GM18873 (cell line): ENCODE measurements at regions not wholly inside any gene's neighbourhood (a gene's known extent, or its start where the extent isn't known, plus 50 kb on each side); places are given as distances from the start of the nearest gene placed in this dataset.
"Not testable (repeated sequence)": the region's sequence is repeated elsewhere in the genome, so short reads cannot be mapped to it uniquely, and the experiment has no call there.

ENCODE experiments used
- ATAC-seq: cut with Tn5 transposase; IDR thresholded peaks from one replicate; pipeline ENCODE4 v1.9.1; 2021; ENCODE audit warnings: mild to moderate bottlenecking, moderate library complexity, moderate number of reproducible peaks; ENCODE audit not compliant: unreplicated experiment, low FRiP score

DNA sequence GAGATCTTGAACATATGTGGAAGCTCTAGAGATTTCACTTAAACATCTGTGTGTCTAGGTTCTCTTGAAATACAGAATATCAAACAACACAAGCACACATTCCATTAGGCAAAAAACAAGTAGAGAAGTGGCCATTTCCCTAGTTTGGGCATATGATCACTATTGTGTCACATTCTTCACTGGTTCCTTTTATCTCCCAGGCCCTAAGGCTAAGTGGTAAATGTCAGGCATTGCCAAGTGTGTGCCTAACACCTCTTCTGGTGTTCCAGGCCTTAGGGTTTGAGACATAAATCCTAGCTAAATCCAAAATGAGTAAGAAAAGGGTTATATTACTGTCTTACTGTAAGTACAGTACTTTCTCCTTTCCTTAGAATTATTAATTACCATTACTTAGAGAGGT is 880.1 kb downstream of the PDCD6IP start:
- no peak for ATAC-seq

DNA sequence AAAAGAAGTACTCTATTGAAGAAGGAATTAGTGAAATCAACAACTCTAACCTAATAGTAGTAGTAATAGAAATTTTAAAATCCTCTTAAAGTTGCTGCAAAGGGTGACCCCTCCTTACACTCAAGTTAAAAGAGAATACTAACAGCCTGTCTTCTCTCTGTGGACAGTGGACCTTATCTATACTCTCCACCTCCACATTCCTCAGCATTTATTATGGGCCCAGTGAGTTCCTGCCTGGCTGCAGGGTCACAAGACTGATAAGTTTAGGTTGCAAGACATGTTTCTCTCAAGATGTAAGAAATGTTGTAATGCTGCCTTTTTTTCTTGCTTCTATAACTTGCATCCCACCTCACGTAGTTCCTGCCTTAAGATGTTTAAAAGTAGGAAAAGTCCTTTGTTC is 880.6 kb downstream of the PDCD6IP start:
- not testable (repeated sequence) for ATAC-seq

DNA sequence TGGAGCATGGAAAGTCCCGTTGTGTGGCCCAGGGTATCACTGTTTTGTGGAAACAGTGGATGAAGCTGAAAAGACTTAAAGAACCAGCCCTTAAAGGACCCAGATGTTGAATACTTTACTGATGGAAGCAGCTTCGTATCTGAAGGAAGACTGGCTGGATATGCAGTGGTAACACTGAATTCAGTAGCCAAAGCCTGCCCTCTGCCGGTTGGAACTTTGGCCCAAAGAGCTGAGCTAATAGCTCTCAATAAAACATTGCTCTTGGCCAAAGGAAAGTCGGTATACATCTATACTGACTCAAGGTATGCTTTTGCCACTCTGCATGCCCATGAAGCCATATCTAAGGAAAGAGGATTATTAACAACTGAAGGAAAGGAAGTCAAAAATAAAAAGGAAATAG is 885.4 kb downstream of the PDCD6IP start:
- ATAC-seq, result no peak

DNA sequence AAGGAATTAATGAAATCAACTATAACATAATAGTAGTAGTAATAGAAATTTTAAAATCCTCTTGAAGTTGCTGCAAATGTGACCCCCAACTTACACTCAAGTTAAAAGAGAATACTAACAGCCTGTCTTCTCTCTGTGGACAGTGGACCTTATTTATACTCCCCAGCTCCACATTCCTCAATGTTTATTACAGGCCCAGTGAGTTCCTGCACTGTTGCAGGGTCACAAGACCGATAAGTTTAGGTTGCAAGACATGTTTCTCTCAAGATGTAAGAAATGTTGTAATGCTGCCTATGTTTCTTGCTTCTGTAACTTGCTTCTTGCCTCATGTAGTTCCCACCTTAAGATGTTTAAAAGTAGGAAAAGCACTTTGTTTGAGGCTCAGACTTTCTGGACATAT is 888.1 kb downstream of the PDCD6IP start:
- ATAC-seq, result no peak

DNA sequence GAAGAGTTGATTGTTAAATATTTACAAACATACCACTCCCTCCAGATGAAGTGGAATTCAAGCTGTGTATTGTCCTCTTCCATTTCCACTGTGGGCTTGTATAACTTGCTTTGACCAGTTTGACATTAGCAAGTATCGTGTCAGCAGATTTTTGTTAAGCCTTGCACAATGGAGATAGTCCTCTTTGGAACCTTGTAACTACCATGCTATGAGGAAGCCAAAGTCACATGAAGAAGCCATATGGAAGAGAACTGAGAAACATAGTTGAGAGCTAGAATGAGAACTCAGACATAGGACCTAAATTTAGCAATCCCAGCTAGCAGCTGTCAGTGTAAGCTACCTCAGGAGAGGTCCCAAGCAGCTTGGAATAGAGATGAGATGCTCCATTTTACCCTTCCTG is 889.2 kb downstream of the PDCD6IP start:
- ATAC-seq, result no peak

DNA sequence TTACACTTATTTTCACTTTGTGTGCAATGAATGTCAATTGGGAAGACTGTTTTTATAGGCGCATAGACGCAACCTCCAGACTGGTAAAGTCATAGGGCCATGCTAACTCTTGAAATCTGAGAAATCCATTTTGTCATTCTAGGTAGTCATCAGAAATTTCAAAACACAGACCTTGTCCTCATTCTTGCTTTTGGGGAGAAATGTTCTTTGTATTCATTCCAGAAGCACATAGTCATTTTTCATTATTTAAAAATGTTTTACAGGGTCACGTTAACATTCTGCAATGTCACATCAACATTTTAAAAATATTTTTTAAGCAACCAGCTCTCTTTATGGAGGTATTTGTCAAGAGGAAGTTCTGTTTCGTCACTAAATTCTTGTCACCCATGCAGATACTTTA is 898.4 kb downstream of the PDCD6IP start:
- ATAC-seq, result no peak

DNA sequence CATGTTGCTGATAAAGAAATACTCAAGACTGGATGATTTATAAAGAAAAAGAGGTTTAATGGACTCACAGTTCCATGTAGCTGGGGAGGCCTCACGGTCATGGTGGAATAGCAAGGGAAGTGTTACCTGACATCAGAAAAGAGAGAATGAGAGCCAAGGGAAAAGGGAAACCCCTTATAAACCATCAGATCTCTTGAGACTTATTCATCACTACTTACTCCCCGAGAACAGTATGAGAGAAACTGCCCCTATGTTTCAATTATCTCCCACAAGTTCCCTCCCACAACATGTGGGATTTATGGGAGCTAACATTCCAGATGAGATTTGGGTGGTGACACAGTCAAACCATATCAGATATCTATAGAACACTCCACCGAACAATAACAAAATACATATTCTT is 904.6 kb downstream of the PDCD6IP start:
- ATAC-seq, result no peak

DNA sequence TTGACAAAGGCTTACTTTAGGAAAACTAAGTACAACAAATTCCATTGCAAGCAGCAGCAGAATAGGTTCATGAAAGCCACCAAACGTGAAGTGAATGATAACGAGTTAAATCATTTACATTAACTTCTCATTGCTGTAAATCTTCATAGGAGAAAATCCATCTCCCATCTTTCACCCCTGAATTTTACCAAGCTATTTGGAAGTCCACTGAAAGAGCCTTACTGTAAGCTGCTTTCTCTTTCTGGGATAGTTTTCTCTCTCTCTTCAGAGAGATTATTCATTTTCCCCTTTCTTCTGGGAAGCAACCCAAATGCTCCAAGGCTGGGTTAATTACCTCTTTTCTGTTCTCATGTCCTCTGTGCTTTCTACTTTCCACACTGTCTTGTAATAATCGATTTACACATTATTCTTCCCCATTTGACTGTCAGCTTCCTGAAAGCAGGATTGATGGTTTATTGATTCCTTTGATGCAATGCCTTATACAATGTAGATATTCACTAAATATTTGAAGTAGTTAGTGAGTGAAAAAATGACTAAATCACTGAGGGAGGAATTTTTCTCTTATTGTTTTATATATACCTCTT is 914.3 kb upstream of the ARPP21 start:
- no peak for ATAC-seq

DNA sequence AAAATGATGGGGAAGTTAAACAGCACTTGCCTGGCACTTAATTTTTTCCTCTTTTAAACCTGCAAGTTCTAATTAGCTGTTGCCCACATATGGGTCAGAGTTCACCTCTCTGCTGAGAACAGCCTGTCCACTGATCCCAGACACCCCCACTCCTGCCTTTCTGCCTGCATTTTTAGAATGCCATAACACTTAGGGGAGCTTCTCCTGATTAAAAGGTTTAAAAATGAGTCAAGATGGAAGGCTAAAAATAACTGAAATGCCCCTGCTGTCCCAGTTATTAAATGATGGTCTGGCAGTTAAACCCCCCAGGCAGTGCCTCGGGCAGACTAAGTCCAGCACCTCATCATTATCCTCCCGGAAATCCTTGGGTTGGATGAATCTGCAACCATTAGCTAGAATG is 913.6 kb upstream of the ARPP21 start:
- ATAC-seq, result no peak

DNA sequence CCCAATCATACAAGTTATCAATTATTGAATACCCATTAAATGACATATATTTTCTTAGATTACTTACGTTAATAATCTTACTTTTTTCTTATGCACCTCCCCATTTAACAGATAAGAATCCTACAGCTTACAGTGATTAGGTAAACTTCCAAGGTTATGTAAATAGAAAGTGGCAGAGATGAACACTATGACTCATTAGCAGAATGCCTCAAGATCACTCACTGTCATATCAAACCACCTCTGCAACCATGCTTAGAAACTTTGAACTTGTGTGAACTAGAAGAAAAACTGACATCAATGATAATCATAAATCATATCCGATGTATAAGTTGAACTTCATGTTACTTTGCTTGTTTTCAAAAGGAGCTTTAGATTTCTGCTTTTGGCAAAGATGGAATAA is 911.6 kb upstream of the ARPP21 start:
- no peak for ATAC-seq

DNA sequence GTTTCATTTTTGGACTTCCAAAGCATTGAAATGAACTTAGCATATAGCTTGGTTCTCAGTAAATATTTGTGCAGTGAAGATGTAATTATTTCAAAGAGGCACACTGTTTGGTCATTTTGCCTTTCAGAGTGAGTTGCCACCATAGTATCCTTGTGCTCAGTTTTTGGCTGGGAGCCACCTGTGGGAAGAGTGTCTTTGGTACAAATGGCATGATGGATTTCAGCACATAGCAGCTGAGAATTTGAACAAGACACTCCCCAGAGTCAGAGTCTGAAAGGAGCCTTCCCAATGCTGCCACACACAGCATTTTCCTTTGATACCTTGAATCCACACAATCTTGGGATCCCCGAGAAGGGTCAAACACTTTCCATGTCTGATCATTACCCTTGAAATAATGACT is 897.2 kb upstream of the ARPP21 start:
- no peak for ATAC-seq

DNA sequence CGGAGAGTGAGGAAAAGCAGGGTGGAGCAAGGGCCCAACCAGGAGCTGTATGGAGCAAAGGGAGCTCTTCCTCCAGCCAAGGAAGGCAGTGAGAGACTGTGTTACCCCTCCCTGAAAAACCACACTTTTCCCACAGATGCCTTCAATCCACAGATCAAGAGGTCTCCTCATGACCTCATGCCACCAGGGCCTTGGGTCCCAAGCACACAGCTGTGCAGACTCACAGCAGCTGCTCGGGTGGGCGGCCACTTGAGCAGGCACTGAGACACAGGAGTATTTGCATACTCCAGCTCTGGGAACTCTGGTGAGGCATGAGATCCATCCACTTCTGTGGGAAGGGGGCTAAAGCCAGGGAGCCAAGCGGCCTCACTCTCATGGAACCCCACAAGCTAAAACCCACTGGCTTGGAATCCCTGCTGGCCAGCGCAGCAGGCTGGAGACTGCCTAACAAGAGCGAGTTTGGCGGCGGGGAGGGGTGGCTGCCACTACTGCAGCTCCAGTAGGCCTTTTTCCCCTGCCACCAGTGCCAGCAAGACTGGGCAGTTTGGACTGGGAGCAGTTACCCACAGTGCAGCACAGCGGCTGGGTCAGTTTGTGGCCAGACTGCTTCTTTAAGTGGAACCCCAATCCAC is 880.6 kb upstream of the ARPP21 start:
- ATAC-seq, result no peak

DNA sequence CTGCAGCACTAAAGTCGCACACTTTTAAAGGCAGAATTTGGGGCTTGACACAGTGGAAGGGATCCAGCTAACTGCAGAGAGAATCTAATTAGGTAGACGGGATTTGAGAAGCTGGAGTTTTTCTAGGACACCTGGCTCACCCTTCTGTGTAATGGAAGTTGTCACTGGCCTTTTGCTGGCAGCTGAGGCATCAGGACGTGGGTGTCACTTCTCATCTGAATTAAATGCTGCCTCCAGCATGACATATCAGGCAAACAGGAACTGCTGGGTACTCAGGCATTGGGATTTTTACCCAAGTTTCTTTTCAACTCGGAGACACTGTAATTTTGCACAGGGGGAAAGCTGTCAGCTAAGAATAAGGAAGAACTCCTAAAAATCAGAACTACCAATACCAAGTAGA is 861.9 kb upstream of the ARPP21 start:
- ATAC-seq, result no peak

DNA sequence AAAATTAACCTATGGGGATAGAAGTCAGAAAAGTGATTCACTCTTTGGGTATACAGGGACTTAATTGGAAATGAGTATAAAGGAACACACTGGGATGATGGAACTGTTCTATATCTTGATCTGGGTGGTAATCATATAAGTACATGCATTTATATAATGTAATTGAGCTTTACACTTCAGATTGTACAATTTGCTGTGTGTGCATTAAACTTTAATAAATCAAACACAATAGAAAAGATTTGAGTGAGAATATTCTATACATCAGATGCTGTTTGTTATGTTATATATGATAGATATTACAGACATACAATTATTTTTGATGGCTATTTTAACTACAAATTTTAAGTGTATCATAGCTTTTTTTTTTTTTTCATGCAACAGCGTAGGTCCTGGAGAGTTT is 860.2 kb upstream of the ARPP21 start:
- no peak for ATAC-seq

DNA sequence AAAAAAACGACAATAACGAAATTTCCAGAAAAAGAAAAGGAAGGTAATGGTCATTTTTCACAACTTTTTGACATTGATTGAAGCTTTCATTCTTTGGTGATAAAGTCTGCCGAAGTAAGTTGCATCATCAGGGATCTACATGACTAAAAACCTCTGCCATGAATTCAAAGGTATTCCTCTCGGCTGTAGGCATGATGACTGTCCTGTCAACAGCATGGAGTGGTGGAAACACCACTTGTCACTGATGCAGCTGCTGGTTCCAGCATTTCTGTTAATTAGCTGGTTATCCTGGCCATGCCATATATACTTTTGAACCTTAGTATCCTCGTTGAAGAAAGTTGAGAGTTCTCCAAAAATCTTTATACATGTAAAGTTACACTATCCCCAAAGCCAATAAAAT is 859.0 kb upstream of the ARPP21 start:
- ATAC-seq, result no peak

DNA sequence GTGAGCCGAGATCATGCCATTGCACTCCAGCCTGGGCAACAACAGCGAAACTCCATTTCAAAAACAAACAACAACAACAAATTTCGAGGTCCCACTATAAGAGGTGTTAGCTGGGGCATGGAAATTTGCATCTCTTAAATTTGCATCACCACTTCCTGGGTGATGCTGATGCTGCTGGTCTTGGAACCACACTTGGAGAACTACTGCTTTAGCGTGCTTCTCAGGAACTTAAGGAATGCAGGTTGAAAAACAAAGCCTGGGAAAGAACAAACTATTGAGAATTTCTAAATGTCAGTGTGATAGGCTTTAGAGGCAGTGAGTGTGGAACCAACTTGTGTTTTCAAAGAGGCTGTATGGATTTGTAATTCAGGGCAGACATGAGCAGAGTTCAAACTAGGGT is 858.4 kb upstream of the ARPP21 start:
- ATAC-seq, result no peak

DNA sequence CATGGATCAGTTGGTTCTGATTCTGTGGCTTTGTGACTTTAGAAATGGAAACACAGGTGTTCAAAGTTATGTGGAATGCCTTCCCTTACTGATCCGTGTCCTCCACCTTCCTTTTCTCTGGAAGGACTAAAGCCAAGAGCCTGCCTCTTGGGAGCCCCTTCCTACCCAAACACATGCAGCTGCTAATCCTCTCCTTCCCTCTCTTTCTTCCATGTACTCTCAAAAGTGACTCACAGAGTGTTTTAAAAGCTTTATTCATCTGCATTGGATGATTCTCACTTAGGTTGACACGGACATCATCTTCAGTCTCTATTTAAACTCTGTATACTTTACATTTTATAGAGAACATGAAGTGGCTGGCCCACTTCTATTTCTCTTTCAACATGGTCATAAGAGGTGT is 856.5 kb upstream of the ARPP21 start:
- no peak for ATAC-seq

DNA sequence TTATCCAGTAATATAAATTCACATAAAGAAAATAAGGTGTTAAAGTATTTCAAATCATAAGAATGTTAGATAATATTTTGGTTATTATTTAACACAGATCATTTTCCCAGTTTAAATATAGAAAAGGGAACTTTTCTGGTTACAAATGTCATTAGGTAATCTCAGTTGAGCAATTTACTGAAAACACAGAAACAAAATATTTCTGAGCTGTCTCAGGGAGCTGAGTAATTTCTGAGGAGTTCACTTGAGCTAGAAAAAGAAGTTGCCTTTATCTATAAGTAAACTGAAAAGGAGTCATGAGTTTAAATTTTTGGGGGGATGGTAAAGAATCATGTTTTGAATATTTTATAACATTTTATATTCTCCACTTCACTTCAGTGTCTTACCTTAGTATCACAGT is 855.4 kb upstream of the ARPP21 start:
- no peak for ATAC-seq

DNA sequence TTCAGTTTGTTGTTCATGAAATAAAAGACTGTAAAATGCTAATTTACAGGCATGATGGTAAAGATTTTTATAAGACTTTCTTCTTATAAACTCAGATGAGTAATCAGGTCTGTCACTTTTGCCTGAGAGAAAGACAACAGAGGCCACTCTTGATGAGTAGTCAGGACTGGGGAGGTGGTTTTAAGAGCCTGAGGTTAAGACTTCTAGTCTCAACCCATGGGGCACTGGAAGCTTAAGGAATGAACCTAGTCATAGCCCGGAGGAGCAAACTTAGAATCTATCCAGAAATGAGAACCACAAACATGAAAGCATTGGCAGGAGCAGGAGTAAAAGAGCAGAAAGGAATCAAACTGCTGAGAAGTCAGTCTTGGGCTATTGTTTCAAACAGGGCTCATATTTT is 846.3 kb upstream of the ARPP21 start:
- no peak for ATAC-seq

DNA sequence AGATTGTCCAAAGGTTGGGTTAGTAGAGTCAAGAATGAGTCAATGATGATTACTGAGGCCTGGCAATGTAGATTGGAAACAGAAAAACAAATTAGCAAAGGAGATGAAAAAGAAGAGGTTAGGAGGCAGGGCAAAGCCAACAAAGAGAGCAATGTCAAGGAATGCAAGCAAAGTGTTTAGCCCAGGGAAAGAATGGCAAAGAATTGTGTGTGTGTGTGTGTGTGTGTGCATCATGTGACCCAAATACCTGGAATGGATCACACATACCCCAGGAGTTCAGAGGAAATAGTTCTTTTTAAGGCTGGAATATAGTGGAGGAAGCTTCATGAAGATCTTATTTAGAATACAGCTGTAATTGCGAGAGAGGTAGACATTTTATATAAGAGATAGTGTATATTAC is 831.7 kb upstream of the ARPP21 start:
- ATAC-seq, result no peak

DNA sequence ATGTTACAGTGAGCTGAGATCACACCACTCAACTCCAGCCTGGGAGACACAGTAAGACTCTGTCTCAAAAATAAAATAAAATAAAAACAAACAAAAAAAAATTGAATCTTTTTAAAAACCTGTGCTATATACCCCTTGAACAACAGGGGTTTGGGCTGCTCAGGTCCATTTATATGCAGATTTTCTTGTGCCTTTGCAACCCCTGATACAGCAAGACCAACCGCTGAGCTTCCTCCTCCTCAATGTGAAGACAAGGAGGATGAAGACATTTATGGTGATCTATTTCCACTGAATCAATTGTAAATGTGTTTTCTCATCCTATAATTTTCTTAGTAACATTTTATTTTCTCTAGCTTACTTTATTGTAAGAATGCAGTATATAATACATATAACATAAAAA is 831.0 kb upstream of the ARPP21 start:
- no peak for ATAC-seq

DNA sequence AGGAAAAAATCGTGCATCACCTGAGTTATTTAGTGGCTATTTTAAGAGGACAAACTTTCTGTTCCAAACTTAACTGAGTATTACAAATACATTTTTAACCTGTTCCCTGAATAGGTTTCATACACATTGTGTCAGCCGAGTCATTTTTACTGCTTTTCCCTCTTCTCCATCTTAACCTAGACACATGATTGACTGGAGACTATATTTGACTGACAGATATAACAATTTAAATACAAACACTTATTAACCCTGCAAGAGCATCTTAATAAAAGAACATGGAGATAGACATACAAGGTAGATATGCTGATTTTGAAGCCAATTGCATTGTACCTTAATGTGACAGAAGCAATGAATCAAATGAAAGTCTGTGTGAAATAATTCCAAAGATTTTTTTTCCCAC is 810.5 kb upstream of the ARPP21 start:
- no peak for ATAC-seq
